Mesenchymal stem cell (in vitro differentiated cells and primary cell): ENCODE measurements at regions not wholly inside any gene's neighbourhood (a gene's known extent, or its start where the extent isn't known, plus 50 kb on each side); places are given as distances from the start of the nearest gene placed in this dataset.
"Not testable (repeated sequence)": the region's sequence is repeated elsewhere in the genome, so short reads cannot be mapped to it uniquely, and the experiment has no call there.

ENCODE experiments used
- DNase-seq: peaks from one replicate; pipeline ENCODE4 v3.0.0-alpha.2; 2013
- H2AFZ ChIP-seq: one replicate; pipeline ENCODE4 v1.6.1; 2013; ENCODE audit warnings: low read depth, mild to moderate bottlenecking, control low read depth, inconsistent platforms, low read length, moderate library complexity
- H2AK5ac ChIP-seq: 2 replicates; pipeline ENCODE4 v1.6.1; 2013; ENCODE audit warnings: low read length, moderate library complexity, mild to moderate bottlenecking, inconsistent platforms; ENCODE audit not compliant: severe bottlenecking
- H2BK120ac ChIP-seq: one replicate; pipeline ENCODE4 v1.6.1; 2013; ENCODE audit warnings: low read depth, mild to moderate bottlenecking, inconsistent platforms, low read length, moderate library complexity
- H2BK12ac ChIP-seq, 2 experiments: one replicate each; pipeline ENCODE4 v1.6.1; 2013; ENCODE audit warnings: inconsistent platforms in 2 of 2, low read length in 2 of 2, mild to moderate bottlenecking in 2 of 2, moderate library complexity in 2 of 2, control low read depth in 1 of 2
- H2BK15ac ChIP-seq: one replicate; pipeline ENCODE4 v1.6.1; 2013; ENCODE audit warnings: mild to moderate bottlenecking, low read depth, inconsistent platforms; ENCODE audit not compliant: poor library complexity, severe bottlenecking
- H2BK5ac ChIP-seq: 2 replicates; pipeline ENCODE4 v1.6.1; 2013; ENCODE audit warnings: low read depth, mild to moderate bottlenecking, low read length, control low read depth, inconsistent platforms; ENCODE audit not compliant: poor library complexity, severe bottlenecking
- H3K14ac ChIP-seq, 2 experiments: one replicate each; pipeline ENCODE4 v1.6.1; 2013; ENCODE audit warnings: inconsistent platforms in 2 of 2, low read length in 2 of 2, control low read depth in 1 of 2, mild to moderate bottlenecking in 1 of 2, moderate library complexity in 1 of 2
- H3K18ac ChIP-seq, 2 experiments: one replicate each; pipeline ENCODE4 v1.6.1; 2013; ENCODE audit warnings: inconsistent platforms in 2 of 2, low read length in 2 of 2, control low read depth in 1 of 2, low read depth in 1 of 2, mild to moderate bottlenecking in 1 of 2
- H3K23ac ChIP-seq, 2 experiments: one replicate each; pipeline ENCODE4 v1.6.1; 2013; ENCODE audit warnings: inconsistent platforms in 2 of 2, low read length in 2 of 2, mild to moderate bottlenecking in 2 of 2, moderate library complexity in 2 of 2, control low read depth in 1 of 2
- H3K27ac ChIP-seq: 2 replicates; pipeline ENCODE4 v1.5.1; 2013; ENCODE audit warnings: mild to moderate bottlenecking, moderate library complexity, low read length, control low read depth, inconsistent platforms; ENCODE audit not compliant: poor library complexity, severe bottlenecking
- H3K27me3 ChIP-seq, 2 experiments: 2 replicates each; pipeline versions ENCODE4 v1.6.1 to v1.7.0; 2013; ENCODE audit warnings: low read length in 2 of 2, mild to moderate bottlenecking in 2 of 2, moderate library complexity in 2 of 2, control low read depth in 1 of 2, inconsistent platforms in 1 of 2; ENCODE audit not compliant: control insufficient read depth in 1 of 2, insufficient read depth in 1 of 2
- H3K36me3 ChIP-seq, 2 experiments: 2 replicates each; pipeline versions ENCODE4 v1.6.1 to v1.7.0; 2013; ENCODE audit warnings: low read length in 2 of 2, control low read depth in 1 of 2, inconsistent platforms in 1 of 2, low read depth in 1 of 2, mild to moderate bottlenecking in 1 of 2; ENCODE audit not compliant: insufficient read depth in 2 of 2, control insufficient read depth in 1 of 2
- H3K4ac ChIP-seq, 2 experiments: one replicate each; pipeline ENCODE4 v1.6.1; 2013; ENCODE audit warnings: inconsistent platforms in 2 of 2, low read length in 2 of 2, mild to moderate bottlenecking in 2 of 2, moderate library complexity in 2 of 2, control low read depth in 1 of 2, low read depth in 1 of 2
- H3K4me1 ChIP-seq: 2 replicates; pipeline ENCODE4 v1.6.1; 2013; ENCODE audit warnings: low read depth, low read length, control low read depth; ENCODE audit not compliant: control insufficient read depth, insufficient read depth
- H3K4me2 ChIP-seq: 2 replicates; pipeline ENCODE4 v1.6.1; 2013; ENCODE audit warnings: low read length, mild to moderate bottlenecking, inconsistent platforms; ENCODE audit not compliant: poor library complexity, severe bottlenecking
- H3K4me3 ChIP-seq, 2 experiments: 2 replicates each; pipeline versions ENCODE4 v1.5.1 to v1.7.0; 2013; ENCODE audit warnings: low read length in 2 of 2, mild to moderate bottlenecking in 2 of 2, control low read depth in 1 of 2, low read depth in 1 of 2; ENCODE audit not compliant: insufficient read depth in 1 of 2
- H3K79me1 ChIP-seq: replicated peaks from 2 replicates; pipeline ENCODE4 v1.6.1; 2013; ENCODE audit warnings: mild to moderate bottlenecking, control low read depth, low read length, inconsistent platforms; ENCODE audit not compliant: poor library complexity, severe bottlenecking
- H3K9ac ChIP-seq: 2 replicates; pipeline ENCODE4 v1.7.0; 2013; ENCODE audit warnings: mild to moderate bottlenecking, low read length, moderate library complexity
- H3K9me3 ChIP-seq: 2 replicates; pipeline ENCODE4 v1.7.0; 2013; ENCODE audit warnings: mild to moderate bottlenecking, low read length; ENCODE audit not compliant: control insufficient read depth
- H4K8ac ChIP-seq: one replicate; pipeline ENCODE4 v1.6.1; 2013; ENCODE audit warnings: inconsistent platforms, mild to moderate bottlenecking, low read length, moderate library complexity
- H4K91ac ChIP-seq: one replicate; pipeline ENCODE4 v1.6.1; 2013; ENCODE audit warnings: mild to moderate bottlenecking, low read length, inconsistent platforms
- WGBS: methylation state at CpG from one replicate; pipeline ENCODE4 v1.1.7; 2013; ENCODE audit warnings: mixed read lengths; 5-methylcytosine and 5-hydroxymethylcytosine counted together

DNA sequence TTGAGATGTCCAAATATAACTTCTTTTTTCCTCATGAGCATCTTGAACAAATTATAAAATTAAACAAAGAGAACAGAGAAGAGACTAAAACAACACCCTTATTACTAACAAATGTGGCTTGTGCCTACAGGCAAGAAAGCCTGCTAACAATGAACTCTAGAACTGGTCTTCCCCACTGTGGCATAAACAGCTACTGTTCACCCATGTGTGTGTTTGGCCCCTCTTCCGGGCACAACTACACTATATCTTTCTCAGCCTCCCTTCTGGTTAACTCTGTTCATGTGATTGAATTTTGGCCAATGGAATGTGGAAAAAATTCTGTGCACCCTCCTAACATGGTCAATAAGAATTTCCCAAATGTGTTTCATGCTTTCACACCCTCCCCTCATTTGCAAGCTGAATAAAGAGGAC, 117.0 kb downstream of the KBTBD2 start:
- no peak overlapping the region for H3K23ac ChIP-seq
- H2BK15ac ChIP-seq, result no peak overlapping the region
- H3K36me3 ChIP-seq, result no peaks in the 10 kb centered on the region
- no peak overlapping the region for H4K8ac ChIP-seq
- H3K79me1 ChIP-seq, result peaks cover 4% of the 10 kb centered on the region
- no peaks in the 10 kb centered on the region for H3K9me3 ChIP-seq
- no peak overlapping the region for H3K9ac ChIP-seq
- H3K18ac ChIP-seq, result no peak overlapping the region
- no peak overlapping the region for H2AFZ ChIP-seq
- H2BK12ac ChIP-seq, result no peak overlapping the region
- no peak overlapping the region for H2AK5ac ChIP-seq
- no peak overlapping the region for H3K4ac ChIP-seq
- H2BK120ac ChIP-seq, result no peak overlapping the region
- H3K4me2 ChIP-seq, result no peak overlapping the region
- no peak for DNase-seq
- 100% methylated on average over 1 of the region's 1 CpG for WGBS
- peaks cover 0 to 28% of the 10 kb centered on the region in 2 experiments for H3K27me3 ChIP-seq
- H4K91ac ChIP-seq, result no peak overlapping the region
- no peak overlapping the region for H2BK5ac ChIP-seq
- H3K27ac ChIP-seq, result no peak overlapping the region
- no peak overlapping the region for H3K4me3 ChIP-seq
- no peaks in the 10 kb centered on the region for H3K4me1 ChIP-seq
- no peak overlapping the region for H3K14ac ChIP-seq

DNA sequence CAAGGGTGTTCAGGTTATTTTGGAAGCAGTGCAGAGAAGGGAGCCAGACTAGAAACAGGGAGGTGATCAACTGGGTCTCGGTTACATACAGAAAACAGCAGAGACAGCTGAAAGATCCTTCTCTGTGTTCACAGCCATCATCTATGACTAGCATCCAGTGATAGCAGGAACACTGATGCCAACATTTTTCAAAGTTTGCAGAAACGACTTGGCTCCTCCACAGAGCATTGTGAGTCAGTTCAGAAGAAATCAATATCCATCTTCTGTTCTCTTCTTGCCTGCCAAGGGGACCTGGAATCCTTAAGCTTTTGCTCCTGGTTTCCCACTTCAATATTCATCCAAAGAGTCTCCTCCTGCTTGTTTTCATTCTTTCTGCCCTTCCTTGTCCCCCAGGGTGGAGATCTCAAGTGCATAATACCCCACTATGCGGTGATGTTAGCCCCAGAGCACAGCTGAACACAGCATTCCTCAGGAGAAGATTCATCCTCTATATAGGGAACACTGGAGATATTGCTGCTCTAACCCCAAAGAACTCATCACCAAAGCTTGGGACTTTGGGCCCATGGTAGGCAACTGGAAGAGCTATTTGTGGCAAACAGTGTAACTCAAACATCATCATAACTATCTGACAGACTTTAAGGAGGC, 122.6 kb downstream of the KBTBD2 start:
- not testable (repeated sequence) for H3K27me3 ChIP-seq, H3K36me3 ChIP-seq, H3K9me3 ChIP-seq, H2AK5ac ChIP-seq, H3K4me3 ChIP-seq, H2BK12ac ChIP-seq, H3K23ac ChIP-seq, H2BK5ac ChIP-seq, H3K4me1 ChIP-seq, H3K14ac ChIP-seq, H3K4ac ChIP-seq, H2BK15ac ChIP-seq, H3K18ac ChIP-seq, H4K91ac ChIP-seq, H3K27ac ChIP-seq, H3K4me2 ChIP-seq, DNase-seq, H3K79me1 ChIP-seq, H2AFZ ChIP-seq, H4K8ac ChIP-seq, H2BK120ac ChIP-seq
- 95% methylated on average over 3 of the region's 3 CpGs for WGBS
- H3K9ac ChIP-seq, result peak overlapping the region; percentile 52

DNA sequence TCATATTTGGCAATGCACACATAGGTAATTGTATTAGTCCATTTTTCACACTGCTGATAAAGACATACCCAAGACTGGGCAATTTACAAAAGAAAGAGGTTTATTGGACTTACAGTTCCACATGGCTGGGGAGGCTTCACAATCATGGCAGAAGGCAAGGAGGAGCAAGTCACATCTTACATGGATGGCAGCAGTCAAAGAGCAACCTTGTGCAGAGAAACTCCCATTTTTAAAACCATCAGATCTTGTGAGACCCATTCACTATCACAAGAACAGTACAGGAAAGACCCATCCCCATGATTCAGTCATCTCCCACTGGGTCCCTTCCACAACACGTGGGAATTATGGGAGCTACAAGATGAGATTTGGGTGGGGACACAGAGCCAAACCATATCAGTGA, 123.2 kb downstream of the KBTBD2 start:
- H3K9me3 ChIP-seq, H2AK5ac ChIP-seq, H2AFZ ChIP-seq, H4K91ac ChIP-seq, H3K79me1 ChIP-seq, H3K36me3 ChIP-seq, H2BK120ac ChIP-seq, H3K27me3 ChIP-seq, H3K23ac ChIP-seq, H3K18ac ChIP-seq, H3K27ac ChIP-seq, H3K4me2 ChIP-seq, H4K8ac ChIP-seq, H3K14ac ChIP-seq, H3K4me3 ChIP-seq, H2BK5ac ChIP-seq, H2BK15ac ChIP-seq, H2BK12ac ChIP-seq, DNase-seq, H3K4ac ChIP-seq, H3K4me1 ChIP-seq: not testable (repeated sequence)
- WGBS, result no CpG with 5 or more reads among the region's 1 CpG
- peak overlapping the region; percentile 52 for H3K9ac ChIP-seq

DNA sequence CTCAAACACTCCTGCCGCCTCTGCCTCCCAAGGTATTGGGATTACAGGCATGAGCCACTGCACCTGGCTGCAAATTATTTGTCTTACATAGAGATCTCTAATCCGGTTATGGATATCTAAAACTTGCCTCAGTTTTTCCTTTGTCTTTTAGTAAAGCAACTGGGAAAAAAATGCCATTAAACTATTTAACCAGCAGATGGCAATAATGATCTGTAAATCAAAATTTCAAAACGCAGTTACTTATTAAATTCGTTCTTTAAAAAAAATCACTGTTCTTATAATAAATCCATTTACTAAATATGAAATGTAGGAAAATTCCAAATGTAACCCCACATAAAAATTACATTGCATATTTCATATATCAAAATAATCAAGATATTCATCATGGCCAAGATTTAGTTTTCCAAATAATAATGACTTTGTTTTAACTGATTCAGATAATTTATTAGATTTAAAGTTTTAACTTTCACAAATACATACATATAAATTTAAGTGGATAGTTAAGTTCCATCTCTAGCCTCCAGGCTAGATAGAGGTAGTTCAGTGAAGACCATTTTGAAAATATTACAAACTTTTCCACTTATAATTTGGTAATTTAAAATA, 125.8 kb downstream of the KBTBD2 start:
- not testable (repeated sequence) for H3K27me3 ChIP-seq, H4K91ac ChIP-seq, H2BK5ac ChIP-seq, H3K9ac ChIP-seq, H3K4me3 ChIP-seq, H3K23ac ChIP-seq, H2BK15ac ChIP-seq, H2BK12ac ChIP-seq, H3K4me2 ChIP-seq, H3K9me3 ChIP-seq, H4K8ac ChIP-seq, H3K4ac ChIP-seq, H2BK120ac ChIP-seq, H3K18ac ChIP-seq, H3K27ac ChIP-seq, H2AFZ ChIP-seq, H3K14ac ChIP-seq, H3K36me3 ChIP-seq, H2AK5ac ChIP-seq
- DNase-seq, result peak; percentile 41
- H3K79me1 ChIP-seq, result peaks cover 10% of the 10 kb centered on the region
- peaks cover 11% of the 10 kb centered on the region for H3K4me1 ChIP-seq
- 33% methylated on average over 1 of the region's 4 CpGs for WGBS
